ENCODE measurements at regions not wholly inside any gene's neighbourhood (a gene's known extent, or its start where the extent isn't known, plus 50 kb on each side); places are given as distances from the start of the nearest gene placed in this dataset.

GRCh38 chr4:179285696-179286095, 1843.5 kb upstream of the AGA start:
- Histone ChIP-seq H2AFZ (ENCODE audit: low read length) (no peak overlapping the region), H3K4me1 (ENCODE audit: low read length) (no peaks in the 10 kb centered on the region), H3K4me3 (ENCODE audit: low read length) (no peak overlapping the region), H3K27ac (ENCODE audit: low read length) (no peak overlapping the region), H3K4me2 (ENCODE audit: low read depth, low read length) (no peak overlapping the region), H3K9me2 (replicated peaks; ENCODE audit: insufficient read depth, low read length) (no peaks in the 10 kb centered on the region), H3F3A (ENCODE audit: insufficient read depth, low read length) (no peaks in the 10 kb centered on the region), H4K20me1 (ENCODE audit: insufficient read depth, low read length) (no peaks in the 10 kb centered on the region), H3K9me3 (replicated peaks; ENCODE audit: insufficient read depth, low read length) (no peaks in the 10 kb centered on the region), H3K9ac (ENCODE audit: low read length) (no peak overlapping the region), H3K79me2 (ENCODE audit: low read length) (no peaks in the 10 kb centered on the region), H3K36me3 (replicated peaks; ENCODE audit: insufficient read depth, low read length) (no peaks in the 10 kb centered on the region), H3K27me3 (replicated peaks; ENCODE audit: insufficient read depth, low read length) (no peaks in the 10 kb centered on the region)
- TF ChIP-seq EZH2phosphoT487 (IDR thresholded peaks at IDR 0.05; ENCODE audit: low read length) (no peak), EZH2 (optimal IDR thresholded peaks at IDR 0.05; ENCODE audit: low read depth, low read length) (no peak)
- TF ChIP-seq, protein P1, sequence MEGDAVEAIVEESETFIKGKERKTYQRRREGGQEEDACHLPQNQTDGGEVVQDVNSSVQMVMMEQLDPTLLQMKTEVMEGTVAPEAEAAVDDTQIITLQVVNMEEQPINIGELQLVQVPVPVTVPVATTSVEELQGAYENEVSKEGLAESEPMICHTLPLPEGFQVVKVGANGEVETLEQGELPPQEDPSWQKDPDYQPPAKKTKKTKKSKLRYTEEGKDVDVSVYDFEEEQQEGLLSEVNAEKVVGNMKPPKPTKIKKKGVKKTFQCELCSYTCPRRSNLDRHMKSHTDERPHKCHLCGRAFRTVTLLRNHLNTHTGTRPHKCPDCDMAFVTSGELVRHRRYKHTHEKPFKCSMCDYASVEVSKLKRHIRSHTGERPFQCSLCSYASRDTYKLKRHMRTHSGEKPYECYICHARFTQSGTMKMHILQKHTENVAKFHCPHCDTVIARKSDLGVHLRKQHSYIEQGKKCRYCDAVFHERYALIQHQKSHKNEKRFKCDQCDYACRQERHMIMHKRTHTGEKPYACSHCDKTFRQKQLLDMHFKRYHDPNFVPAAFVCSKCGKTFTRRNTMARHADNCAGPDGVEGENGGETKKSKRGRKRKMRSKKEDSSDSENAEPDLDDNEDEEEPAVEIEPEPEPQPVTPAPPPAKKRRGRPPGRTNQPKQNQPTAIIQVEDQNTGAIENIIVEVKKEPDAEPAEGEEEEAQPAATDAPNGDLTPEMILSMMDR (IDR thresholded peaks at IDR 0.05; ENCODE audit: low read length) = no peak
- DNase-seq = no peak

GRCh38 chr4:179291657-179292056, 1849.4 kb upstream of the AGA start:
- Histone ChIP-seq H3K36me3 (replicated peaks; ENCODE audit: insufficient read depth, low read length) (no peaks in the 10 kb centered on the region), H3K4me1 (ENCODE audit: low read length) (no peaks in the 10 kb centered on the region), H3K4me2 (ENCODE audit: low read depth, low read length) (no peak overlapping the region), H3F3A (ENCODE audit: insufficient read depth, low read length) (no peaks in the 10 kb centered on the region), H3K9me3 (replicated peaks; ENCODE audit: insufficient read depth, low read length) (no peaks in the 10 kb centered on the region), H3K27ac (ENCODE audit: low read length) (no peak overlapping the region), H3K27me3 (replicated peaks; ENCODE audit: insufficient read depth, low read length) (no peaks in the 10 kb centered on the region), H4K20me1 (ENCODE audit: insufficient read depth, low read length) (no peaks in the 10 kb centered on the region), H3K9me2 (replicated peaks; ENCODE audit: insufficient read depth, low read length) (no peaks in the 10 kb centered on the region), H3K79me2 (ENCODE audit: low read length) (no peaks in the 10 kb centered on the region), H3K9ac (ENCODE audit: low read length) (no peak overlapping the region), H3K4me3 (ENCODE audit: low read length) (no peak overlapping the region), H2AFZ (ENCODE audit: low read length) (no peak overlapping the region)
- no peak for DNase-seq
- TF ChIP-seq EZH2 (optimal IDR thresholded peaks at IDR 0.05; ENCODE audit: low read depth, low read length) = no peak
- TF ChIP-seq EZH2phosphoT487 (IDR thresholded peaks at IDR 0.05; ENCODE audit: low read length) = no peak
- TF ChIP-seq, protein P1 (IDR thresholded peaks at IDR 0.05; ENCODE audit: low read length) = no peak

GRCh38 chr4:179292468-179292867, 1850.2 kb upstream of the AGA start:
- H3K27me3 ChIP-seq (replicated peaks; ENCODE audit: insufficient read depth, low read length) = no peaks in the 10 kb centered on the region
- H3K4me1 ChIP-seq (ENCODE audit: low read length) = no peaks in the 10 kb centered on the region
- H3K9me2 ChIP-seq (replicated peaks; ENCODE audit: insufficient read depth, low read length) = no peaks in the 10 kb centered on the region
- H3K9me3 ChIP-seq (replicated peaks; ENCODE audit: insufficient read depth, low read length) = no peaks in the 10 kb centered on the region
- no peaks in the 10 kb centered on the region for H4K20me1 ChIP-seq (ENCODE audit: insufficient read depth, low read length)
- TF ChIP-seq EZH2 (optimal IDR thresholded peaks at IDR 0.05; ENCODE audit: low read depth, low read length) = no peak
- TF ChIP-seq, protein P1 (IDR thresholded peaks at IDR 0.05; ENCODE audit: low read length) = no peak
- no peak overlapping the region for H3K4me3 ChIP-seq (ENCODE audit: low read length)
- H3F3A ChIP-seq (ENCODE audit: insufficient read depth, low read length) = no peaks in the 10 kb centered on the region
- no peak for DNase-seq
- no peak overlapping the region for H3K27ac ChIP-seq (ENCODE audit: low read length)
- no peak overlapping the region for H3K4me2 ChIP-seq (ENCODE audit: low read depth, low read length)
- no peak overlapping the region for H2AFZ ChIP-seq (ENCODE audit: low read length)
- no peaks in the 10 kb centered on the region for H3K79me2 ChIP-seq (ENCODE audit: low read length)
- H3K36me3 ChIP-seq (replicated peaks; ENCODE audit: insufficient read depth, low read length) = no peaks in the 10 kb centered on the region
- H3K9ac ChIP-seq (ENCODE audit: low read length) = no peak overlapping the region

All from MM.1S (cell line).